Ishikawa (cell line): ENCODE measurements at regions not wholly inside any gene's neighbourhood (a gene's known extent, or its start where the extent isn't known, plus 50 kb on each side); places are given as distances from the start of the nearest gene placed in this dataset.

Experiments
- CEBPB ChIP-seq: IDR thresholded peaks from 2 replicates; pipeline ENCODE4 v1.6.1; 2012
- CREB1 ChIP-seq: IDR thresholded peaks from 2 replicates; pipeline ENCODE4 v1.6.1; 2012; ENCODE audit warnings: low read depth
- EGR1 ChIP-seq: IDR thresholded peaks from 2 replicates; pipeline ENCODE4 v1.6.1; 2012
- EP300 ChIP-seq: IDR thresholded peaks from 2 replicates; pipeline ENCODE4 v1.6.1; 2012; ENCODE audit warnings: borderline replicate concordance
- FOXM1 ChIP-seq: IDR thresholded peaks from 2 replicates; pipeline ENCODE4 v1.6.1; 2012; ENCODE audit warnings: low read depth, borderline replicate concordance
- NFIC ChIP-seq: IDR thresholded peaks from 2 replicates; pipeline ENCODE4 v1.6.1; 2012
- RAD21 ChIP-seq: IDR thresholded peaks from 2 replicates; pipeline ENCODE4 v1.6.1; 2012; ENCODE audit warnings: low read depth
- TAF1 ChIP-seq: IDR thresholded peaks from 2 replicates; pipeline ENCODE4 v1.6.1; 2012; ENCODE audit warnings: low read depth, mild to moderate bottlenecking
- TCF12 ChIP-seq: IDR thresholded peaks from 2 replicates; pipeline ENCODE4 v1.6.1; 2012; ENCODE audit warnings: low read depth
- TEAD4 ChIP-seq: IDR thresholded peaks from 2 replicates; pipeline ENCODE4 v1.6.1; 2012
- YY1 ChIP-seq: IDR thresholded peaks from 2 replicates; pipeline ENCODE4 v1.6.1; 2012; ENCODE audit warnings: low read depth
- ZBTB7A ChIP-seq: IDR thresholded peaks from 2 replicates; pipeline ENCODE4 v1.6.1; 2012; ENCODE audit warnings: low read depth
- TF ChIP-seq, protein P1 (sequence below): IDR thresholded peaks from 2 replicates; pipeline ENCODE4 v1.6.1; 2012
- TF ChIP-seq, protein P2 (sequence below): IDR thresholded peaks from 2 replicates; pipeline ENCODE4 v1.6.1; 2012
- TF ChIP-seq, protein P3 (sequence below): IDR thresholded peaks from 2 replicates; pipeline ENCODE4 v1.6.1; 2012; ENCODE audit warnings: low read depth, mild to moderate bottlenecking

DNA sequence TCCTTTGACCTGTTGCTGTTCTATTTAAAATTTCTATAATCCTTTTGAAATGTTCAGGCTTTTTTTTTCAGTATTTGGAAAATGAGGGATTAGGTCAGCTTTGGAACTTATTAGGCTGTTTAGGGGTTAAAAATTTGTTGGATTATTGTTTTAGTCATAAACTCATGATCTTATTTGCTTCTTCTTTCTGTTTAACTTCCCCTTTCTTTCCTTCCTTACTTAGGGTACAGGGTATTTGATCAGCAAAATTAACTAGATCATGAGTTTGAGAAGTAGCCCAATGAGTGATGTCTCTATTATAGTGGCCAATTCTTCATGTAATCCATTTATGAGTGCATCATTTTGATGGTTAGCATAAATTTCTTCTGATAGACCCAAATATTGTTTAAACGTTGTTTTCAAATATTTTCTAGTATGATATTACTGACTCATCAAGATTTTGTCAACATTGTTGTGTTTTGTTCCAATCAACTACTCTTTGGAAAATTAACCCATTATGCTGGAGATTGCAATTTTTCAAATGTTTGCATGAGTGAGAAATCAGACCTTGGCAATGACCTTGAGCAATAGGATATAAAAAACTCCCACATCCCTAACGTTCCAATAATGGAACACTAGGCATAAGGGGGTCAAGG lies 94.4 kb downstream of the OTOR start:
- TF ChIP-seq FOXM1 (no peak), EGR1 (no peak), TAF1 (no peak), TCF12 (no peak), NFIC (no peak), CEBPB (no peak), RAD21 (no peak), EP300 (no peak), ZBTB7A (no peak), CREB1 (no peak), TEAD4 (no peak), YY1 (no peak)
- TF ChIP-seq, protein P1, sequence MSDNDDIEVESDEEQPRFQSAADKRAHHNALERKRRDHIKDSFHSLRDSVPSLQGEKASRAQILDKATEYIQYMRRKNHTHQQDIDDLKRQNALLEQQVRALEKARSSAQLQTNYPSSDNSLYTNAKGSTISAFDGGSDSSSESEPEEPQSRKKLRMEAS: no peak
- TF ChIP-seq, protein P2, sequence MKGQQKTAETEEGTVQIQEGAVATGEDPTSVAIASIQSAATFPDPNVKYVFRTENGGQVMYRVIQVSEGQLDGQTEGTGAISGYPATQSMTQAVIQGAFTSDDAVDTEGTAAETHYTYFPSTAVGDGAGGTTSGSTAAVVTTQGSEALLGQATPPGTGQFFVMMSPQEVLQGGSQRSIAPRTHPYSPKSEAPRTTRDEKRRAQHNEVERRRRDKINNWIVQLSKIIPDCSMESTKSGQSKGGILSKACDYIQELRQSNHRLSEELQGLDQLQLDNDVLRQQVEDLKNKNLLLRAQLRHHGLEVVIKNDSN: no peak
- TF ChIP-seq, protein P3, sequence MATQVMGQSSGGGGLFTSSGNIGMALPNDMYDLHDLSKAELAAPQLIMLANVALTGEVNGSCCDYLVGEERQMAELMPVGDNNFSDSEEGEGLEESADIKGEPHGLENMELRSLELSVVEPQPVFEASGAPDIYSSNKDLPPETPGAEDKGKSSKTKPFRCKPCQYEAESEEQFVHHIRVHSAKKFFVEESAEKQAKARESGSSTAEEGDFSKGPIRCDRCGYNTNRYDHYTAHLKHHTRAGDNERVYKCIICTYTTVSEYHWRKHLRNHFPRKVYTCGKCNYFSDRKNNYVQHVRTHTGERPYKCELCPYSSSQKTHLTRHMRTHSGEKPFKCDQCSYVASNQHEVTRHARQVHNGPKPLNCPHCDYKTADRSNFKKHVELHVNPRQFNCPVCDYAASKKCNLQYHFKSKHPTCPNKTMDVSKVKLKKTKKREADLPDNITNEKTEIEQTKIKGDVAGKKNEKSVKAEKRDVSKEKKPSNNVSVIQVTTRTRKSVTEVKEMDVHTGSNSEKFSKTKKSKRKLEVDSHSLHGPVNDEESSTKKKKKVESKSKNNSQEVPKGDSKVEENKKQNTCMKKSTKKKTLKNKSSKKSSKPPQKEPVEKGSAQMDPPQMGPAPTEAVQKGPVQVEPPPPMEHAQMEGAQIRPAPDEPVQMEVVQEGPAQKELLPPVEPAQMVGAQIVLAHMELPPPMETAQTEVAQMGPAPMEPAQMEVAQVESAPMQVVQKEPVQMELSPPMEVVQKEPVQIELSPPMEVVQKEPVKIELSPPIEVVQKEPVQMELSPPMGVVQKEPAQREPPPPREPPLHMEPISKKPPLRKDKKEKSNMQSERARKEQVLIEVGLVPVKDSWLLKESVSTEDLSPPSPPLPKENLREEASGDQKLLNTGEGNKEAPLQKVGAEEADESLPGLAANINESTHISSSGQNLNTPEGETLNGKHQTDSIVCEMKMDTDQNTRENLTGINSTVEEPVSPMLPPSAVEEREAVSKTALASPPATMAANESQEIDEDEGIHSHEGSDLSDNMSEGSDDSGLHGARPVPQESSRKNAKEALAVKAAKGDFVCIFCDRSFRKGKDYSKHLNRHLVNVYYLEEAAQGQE: no peak

DNA sequence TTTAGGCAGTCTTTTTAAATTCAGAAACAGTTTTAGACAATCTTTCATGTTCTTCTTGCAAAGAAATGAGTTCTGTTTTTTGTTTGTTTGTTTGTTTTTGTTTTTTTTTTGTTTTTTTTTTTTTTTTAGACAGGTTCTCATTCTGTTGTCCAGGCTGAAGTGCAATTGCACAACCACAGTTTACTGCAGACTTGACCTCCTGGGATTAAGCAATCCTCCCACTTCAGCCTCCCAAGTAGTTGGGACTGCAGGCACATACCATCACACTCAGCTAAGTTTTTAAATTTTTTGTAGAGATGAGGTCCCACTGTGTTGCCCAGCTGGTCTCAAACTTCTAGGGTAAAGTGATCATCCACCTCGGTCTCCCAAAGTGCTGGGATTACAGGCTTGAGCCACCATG lies 96.2 kb downstream of the OTOR start:
- no peak for TF ChIP-seq EP300
- no peak for TF ChIP-seq TCF12
- no peak for TF ChIP-seq CEBPB
- no peak for TF ChIP-seq ZBTB7A
- no peak for TF ChIP-seq CREB1
- TF ChIP-seq EGR1: no peak

DNA sequence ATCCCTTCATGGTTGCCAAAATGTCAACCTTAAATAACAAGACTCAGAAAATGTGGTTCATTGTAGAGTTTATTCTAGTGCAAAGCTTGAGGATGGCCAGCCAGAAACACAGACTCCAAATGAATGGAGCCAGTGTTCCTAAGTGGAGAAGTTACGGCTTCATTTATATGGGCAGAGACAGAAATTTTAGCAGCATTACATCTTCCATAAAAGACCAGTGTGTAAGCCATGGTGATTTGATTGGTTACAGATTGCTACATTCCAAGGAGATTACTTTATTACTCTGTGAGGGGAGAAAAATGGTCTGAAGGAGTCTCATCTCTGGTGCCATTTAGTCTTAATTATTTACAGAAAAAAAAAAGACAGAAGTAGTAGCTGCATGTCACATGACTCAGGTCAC lies 97.8 kb downstream of the OTOR start:
- TF ChIP-seq TEAD4 (no peak), RAD21 (no peak), TAF1 (no peak)
- TF ChIP-seq, protein P1: no peak

DNA sequence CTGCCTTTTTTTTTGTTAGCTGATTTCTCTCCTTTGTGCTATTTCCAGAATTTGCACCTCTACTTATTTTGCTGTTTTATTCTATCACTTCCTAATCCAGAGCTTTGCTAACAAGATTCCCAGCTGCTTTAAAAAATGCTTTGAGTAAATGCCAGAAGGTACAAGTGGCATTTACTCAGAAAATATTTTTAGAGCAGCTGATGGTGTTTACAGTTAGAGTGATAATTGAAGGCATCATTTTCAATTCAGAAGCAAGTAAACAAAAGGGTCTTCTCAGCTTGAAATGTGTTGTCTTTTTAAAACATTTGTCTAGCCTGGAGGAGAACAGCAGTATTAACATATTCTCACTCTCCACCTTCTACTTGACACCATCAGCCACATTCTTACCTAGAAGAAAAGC lies 99.9 kb downstream of the OTOR start:
- no peak for TF ChIP-seq FOXM1
- no peak for TF ChIP-seq TCF12
- no peak for TF ChIP-seq ZBTB7A
- TF ChIP-seq, protein P1: no peak
- TF ChIP-seq NFIC: no peak

DNA sequence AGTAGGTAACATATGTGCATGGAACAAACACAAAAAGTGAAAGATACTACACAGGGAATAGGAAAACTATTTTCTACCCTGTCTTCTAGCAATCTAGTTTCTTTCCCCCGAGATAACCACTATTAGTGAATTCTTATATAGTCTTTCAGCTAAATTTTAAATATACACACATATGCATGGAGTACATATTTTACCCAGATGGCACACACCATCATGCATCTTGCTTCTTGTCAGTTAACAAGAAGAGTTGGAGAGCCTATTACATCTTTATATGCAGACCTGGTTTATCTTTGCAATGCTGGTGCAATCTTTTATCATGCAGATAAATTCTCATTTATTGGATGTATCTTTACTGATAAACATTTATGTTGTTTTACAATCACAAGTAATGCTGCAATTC lies 100.4 kb downstream of the OTOR start:
- TF ChIP-seq, protein P3: no peak
- TF ChIP-seq FOXM1 (no peak), NFIC (no peak), EGR1 (no peak), YY1 (no peak), EP300 (no peak), CEBPB (no peak), TAF1 (no peak), CREB1 (no peak), RAD21 (no peak), TEAD4 (no peak)
- TF ChIP-seq, protein P2: no peak
- TF ChIP-seq, protein P1: no peak

DNA sequence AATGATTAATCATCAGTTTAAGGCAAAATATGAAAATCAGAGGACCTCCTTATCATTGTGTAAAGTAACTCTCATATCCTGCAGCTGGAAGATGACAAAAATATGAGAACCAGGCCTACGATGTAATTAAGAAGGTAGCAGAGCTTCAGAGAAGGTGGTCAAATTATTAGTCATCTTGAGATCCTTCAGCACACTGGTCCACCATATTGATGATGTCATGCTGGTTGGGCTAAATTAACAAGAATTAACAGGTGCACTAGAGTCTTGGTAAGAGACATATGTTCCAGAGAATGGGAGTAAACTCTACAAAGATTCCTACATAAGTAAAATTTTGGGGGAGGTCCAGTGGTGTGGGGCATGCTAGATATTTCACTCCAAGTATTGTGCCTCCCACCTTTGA lies 112.8 kb downstream of the OTOR start:
- TF ChIP-seq FOXM1 (no peak), CREB1 (no peak), TCF12 (no peak), EGR1 (no peak), TAF1 (no peak), NFIC (no peak), TEAD4 (no peak), ZBTB7A (no peak), RAD21 (no peak), EP300 (no peak), YY1 (no peak), CEBPB (no peak)
- TF ChIP-seq, protein P2: no peak
- TF ChIP-seq, protein P3: no peak
- TF ChIP-seq, protein P1: no peak
